K562 (cell line): ENCODE measurements at regions not wholly inside any gene's neighbourhood (a gene's known extent, or its start where the extent isn't known, plus 50 kb on each side); places are given as distances from the start of the nearest gene placed in this dataset.

ENCODE experiments used
- ATAC-seq: fragments of 200-7000 bp; cut with Tn5 transposase; 3 replicates; pipeline ENCODE4 v1.9.1; 2020; ENCODE audit warnings: moderate library complexity
- BruUV-seq: library from RNA; stranded (reverse); fragments of 400-500 nt; replicated peaks from 2 replicates; lab custom pipeline; 2021; lab: Mats Ljungman, UMichigan
- CTCF ChIA-PET: fragments of 300-600 bp; formaldehyde crosslinking; extraction: SDS; loops from one replicate; lab custom pipeline; 2021; ENCODE audit warnings: low intra/inter-chr PET ratio; lab: Yijun Ruan, JAX
- POLR2A ChIA-PET: fragments of 300-600, 350-650 bp; sonication (Branson Sonifier 250); formaldehyde crosslinking; extraction: SDS; loops from one replicate; lab custom pipeline; 2021; ENCODE audit warnings: antibody characterized with exemption, inconsistent platforms; lab: Yijun Ruan, JAX
- DNase-seq, 4 experiments: peaks; one replicate each; pipeline versions ENCODE4 v3.0.0 to v3.0.0-alpha.2; 2011 to 2018; ENCODE audit warnings: low spot score in 3 of 4, mixed read lengths in 3 of 4; ENCODE audit errors: extremely low read depth in 1 of 4
- FAIRE-seq: peaks from 2 replicates; lab custom pipeline; 2011; peaks lifted over from hg19 to GRCh38; lab: Jason Lieb, UNC
- H2AFZ ChIP-seq: 2 replicates; pipeline ENCODE4 v1.6.0; 2011; ENCODE audit warnings: low read depth, low read length, control low read depth, inconsistent platforms
- H3K27ac ChIP-seq: fragments of 200-600 bp; 3 replicates; pipeline ENCODE4 v1.8.0; 2011; ENCODE audit warnings: low read depth, mild to moderate bottlenecking, control low read depth, inconsistent platforms, low read length, moderate library complexity, mixed read lengths; ENCODE audit errors: extremely low read depth
- H3K27me3 ChIP-seq, 2 experiments: fragments of 300-600 bp in 1 of 2; 2 replicates in 1 of 2; 3 replicates in 1 of 2; pipeline versions ENCODE4 v1.6.0 to v1.8.0; 2011; ENCODE audit warnings: inconsistent platforms in 2 of 2, low read length in 2 of 2, mild to moderate bottlenecking in 1 of 2, mixed read lengths in 1 of 2, moderate library complexity in 1 of 2; ENCODE audit not compliant: control insufficient read depth in 2 of 2, insufficient read depth in 2 of 2
- H3K36me3 ChIP-seq: fragments of 300-600 bp; 3 replicates; pipeline ENCODE4 v1.8.0; 2011; ENCODE audit warnings: mild to moderate bottlenecking, low read length, inconsistent platforms; ENCODE audit not compliant: control insufficient read depth, insufficient read depth
- H3K4me1 ChIP-seq, 2 experiments: fragments of 200-600 bp in 1 of 2; replicated peaks in 1 of 2; 2 replicates in 1 of 2; 3 replicates in 1 of 2; pipeline versions ENCODE4 v1.5.1 to v1.8.0; 2011; ENCODE audit warnings: inconsistent platforms in 2 of 2, low read length in 2 of 2, mild to moderate bottlenecking in 1 of 2, mixed read lengths in 1 of 2, moderate library complexity in 1 of 2; ENCODE audit not compliant: control insufficient read depth in 2 of 2, insufficient read depth in 2 of 2
- H3K4me2 ChIP-seq: 2 replicates; pipeline ENCODE4 v1.6.1; 2011; ENCODE audit warnings: low read length, control low read depth, inconsistent platforms, mixed read lengths; ENCODE audit not compliant: insufficient read depth
- H3K4me3 ChIP-seq: fragments of 200-600 bp; sonication (generic), shearing (Covaris generic); 2 replicates; pipeline ENCODE4 v1.5.1; 2016; ENCODE audit warnings: control low read depth, inconsistent platforms
- H3K79me2 ChIP-seq: fragments of 200-600 bp; 3 replicates; pipeline ENCODE4 v1.8.0; 2011; ENCODE audit warnings: low read length, inconsistent platforms; ENCODE audit not compliant: control insufficient read depth, insufficient read depth
- H3K9ac ChIP-seq, 2 experiments: 2 replicates each; pipeline versions ENCODE4 v1.6.0 to v1.6.1; 2011; ENCODE audit warnings: low read depth in 2 of 2, low read length in 2 of 2, control low read depth in 1 of 2, inconsistent platforms in 1 of 2, mild to moderate bottlenecking in 1 of 2, mixed read lengths in 1 of 2; ENCODE audit not compliant: insufficient read depth in 1 of 2
- H3K9me1 ChIP-seq: one replicate; pipeline ENCODE4 v1.6.0; 2011; ENCODE audit warnings: inconsistent platforms, mild to moderate bottlenecking, low read length, moderate library complexity; ENCODE audit not compliant: control insufficient read depth, insufficient read depth
- H3K9me3 ChIP-seq: replicated peaks from 2 replicates; pipeline ENCODE4 v1.5.1; 2011; ENCODE audit warnings: low read depth, low read length, inconsistent platforms; ENCODE audit not compliant: control insufficient read depth, insufficient read depth
- H4K20me1 ChIP-seq: replicated peaks from 2 replicates; pipeline ENCODE4 v1.6.1; 2011; ENCODE audit warnings: low read length, inconsistent platforms, mixed read lengths; ENCODE audit not compliant: control insufficient read depth, insufficient read depth
- EP300 ChIP-seq: IDR thresholded peaks from 2 replicates; pipeline ENCODE4 v1.6.1; 2012; ENCODE audit warnings: low read length, improper control_type of control experiment
- HIVEP1 ChIP-seq: fragments of 250-450 bp; sonication (Bioruptor Pico); IDR thresholded peaks from 2 replicates; pipeline ENCODE4 v1.4.0; 2020; ENCODE audit warnings: mild to moderate bottlenecking
- KLF1 ChIP-seq: fragments of 450-650 bp; IDR thresholded peaks from 2 replicates; pipeline ENCODE4 v1.6.1; 2016; ENCODE audit warnings: missing genetic modification characterization, missing compliant biosample characterization
- NCOR1 ChIP-seq: fragments of 450-650 bp; IDR thresholded peaks from 2 replicates; pipeline ENCODE4 v1.6.1; 2016; ENCODE audit warnings: mild to moderate bottlenecking, moderate library complexity
- NR0B1 ChIP-seq: fragments of 450-650 bp; IDR thresholded peaks from one replicate; pipeline ENCODE4 v1.6.1; 2018; ENCODE audit warnings: mild to moderate bottlenecking, moderate library complexity; ENCODE audit not compliant: partially characterized antibody
- RBFOX2 ChIP-seq: fragments of 200-400 bp; formaldehyde crosslinking; IDR thresholded peaks from 2 replicates; pipeline ENCODE4 v1.6.1; 2017; ENCODE audit warnings: low read depth, mild to moderate bottlenecking, low read length, moderate library complexity
- RFX5 ChIP-seq: IDR thresholded peaks from 2 replicates; pipeline ENCODE4 v1.6.1; 2011; ENCODE audit warnings: low read depth, mild to moderate bottlenecking, improper control_type of control experiment, low read length
- SAFB2 ChIP-seq: fragments of 200-400 bp; formaldehyde crosslinking; IDR thresholded peaks from 2 replicates; pipeline ENCODE4 v1.6.1; 2018; ENCODE audit warnings: borderline replicate concordance, low read length, low read depth, moderate library complexity; ENCODE audit not compliant: severe bottlenecking
- SIRT6 ChIP-seq: IDR thresholded peaks from one replicate; pipeline ENCODE4 v1.6.1; 2012; ENCODE audit warnings: low read depth, mild to moderate bottlenecking, control low read depth, inconsistent platforms, low read length, moderate library complexity
- TCF15 ChIP-seq: fragments of 250-450 bp; sonication (Bioruptor Pico); IDR thresholded peaks from 2 replicates; pipeline ENCODE4 v1.8.0; 2022; ENCODE audit warnings: moderate library complexity, mild to moderate bottlenecking, inconsistent platforms
- ZFX ChIP-seq: sonication (generic); formaldehyde crosslinking; IDR thresholded peaks from 2 replicates; pipeline ENCODE4 v1.8.0; 2022; ENCODE audit warnings: mild to moderate bottlenecking, missing genetic modification reagents, moderate library complexity
- ZNF644 ChIP-seq: fragments of 200-800 bp; sonication (Bioruptor generic); IDR thresholded peaks from 2 replicates; pipeline ENCODE4 v1.6.1; 2016; ENCODE audit warnings: low read depth, missing genetic modification characterization, missing compliant biosample characterization
- WGBS: fragments of 100-300 bp; shearing (Covaris generic); methylation state at CpG from one replicate; pipeline ENCODE4 v1.1.6; 2016; ENCODE audit warnings: low coverage, mixed read lengths; ENCODE audit not compliant: insufficient coverage; ENCODE audit errors: missing lambda C conversion rate; 5-methylcytosine and 5-hydroxymethylcytosine counted together
- in situ Hi-C: fragments of 300-500 bp; cut with MboI; formaldehyde crosslinking; loops from 4 replicates; pipeline ENCODE4 v1.15.0; 2018; ENCODE audit warnings: inconsistent platforms, mixed read lengths
- intact Hi-C: fragments of 100-400 bp; cut with micrococcal nuclease; formaldehyde crosslinking; loops from 2 replicates; pipeline ENCODE4 v1.14.2; 2022

GRCh38 chr5:52173133-52173532 lies 614.6 kb upstream of the ITGA1 start (continued):
- TF ChIP-seq SIRT6 = no peak

GRCh38 chr5:52177193-52177592 lies 610.5 kb upstream of the ITGA1 start:
- intact Hi-C loops = no loop called here
- ChIA-PET CTCF (no interaction called here), POLR2A (no interaction called here)
- no peak overlapping the region for H3K4me3 ChIP-seq
- H3K9ac ChIP-seq = no peak overlapping the region
- no peak overlapping the region for H2AFZ ChIP-seq
- H3K27ac ChIP-seq = no peak overlapping the region
- ATAC-seq (no peak), DNase-seq (no peak), FAIRE-seq (no peak)
- WGBS = 0% methylated on average over 1 of the region's 1 CpG
- no peaks in the 10 kb centered on the region for H4K20me1 ChIP-seq
- no peaks in the 10 kb centered on the region for H3K27me3 ChIP-seq
- H3K79me2 ChIP-seq = no peaks in the 10 kb centered on the region
- 0 out of 2 replicates have a peak, but pooled peaks cover 1% of the 10 kb centered on the region for H3K9me3 ChIP-seq
- no peaks in the 10 kb centered on the region for H3K36me3 ChIP-seq
- no peak overlapping the region for H3K4me2 ChIP-seq
- no TSS peak for BruUV-seq
- in situ Hi-C loops = no loop called here
- no peaks in the 10 kb centered on the region for H3K4me1 ChIP-seq
- TF ChIP-seq ZNF644 (tag) (no peak), KLF1 (tag) (no peak), RBFOX2 (no peak), HIVEP1 (CRISPR knock-in tag) (no peak), NCOR1 (no peak), ZFX (no peak), EP300 (no peak), NR0B1 (no peak), RFX5 (no peak), TCF15 (CRISPR knock-in tag) (no peak), SAFB2 (no peak)
- no peaks in the 10 kb centered on the region for H3K9me1 ChIP-seq
